Liver (tissue), 7 donors: ENCODE measurements at regions not wholly inside any gene's neighbourhood (a gene's known extent, or its start where the extent isn't known, plus 50 kb on each side); places are given as distances from the start of the nearest gene placed in this dataset.
A peak's percentile ranks its signal among the peaks of the same experiment; 100 is the strongest.

Experiments
- DNase-seq: peaks from one replicate; pipeline ENCODE4 v3.0.0-alpha.2; 2017; ENCODE audit warnings: low spot score
- H3K27ac ChIP-seq, 2 donors: one replicate each; pipeline ENCODE4 v1.7.0; 2013; ENCODE audit warnings: inconsistent platforms in 2 of 2, low read length in 2 of 2, control low read depth in 1 of 2, low read depth in 1 of 2, mild to moderate bottlenecking in 1 of 2
- H3K27me3 ChIP-seq, 4 donors: one replicate each; pipeline versions ENCODE4 v1.6.1 to v1.7.0; 2013; ENCODE audit warnings: low read length in 3 of 4, inconsistent platforms in 1 of 4, mild to moderate bottlenecking in 1 of 4, moderate library complexity in 1 of 4; ENCODE audit not compliant: control insufficient read depth in 4 of 4, insufficient read depth in 4 of 4
- H3K36me3 ChIP-seq, 4 donors: one replicate each; pipeline versions ENCODE4 v1.6.1 to v1.7.0; 2013; ENCODE audit warnings: low read length in 3 of 4, mild to moderate bottlenecking in 3 of 4, low read depth in 1 of 4, moderate library complexity in 1 of 4; ENCODE audit not compliant: control insufficient read depth in 4 of 4, insufficient read depth in 3 of 4
- H3K4me1 ChIP-seq, 4 donors: one replicate each; pipeline versions ENCODE4 v1.6.1 to v1.7.0; 2013; ENCODE audit warnings: low read length in 3 of 4, mild to moderate bottlenecking in 3 of 4, moderate library complexity in 1 of 4; ENCODE audit not compliant: control insufficient read depth in 4 of 4, insufficient read depth in 4 of 4
- H3K4me3 ChIP-seq, 3 donors: one replicate each; pipeline versions ENCODE4 v1.6.1 to v1.7.0; 2013; ENCODE audit warnings: low read length in 3 of 3, control low read depth in 1 of 3, low read depth in 1 of 3, mild to moderate bottlenecking in 1 of 3
- H3K9ac ChIP-seq, 2 donors: one replicate each; pipeline ENCODE4 v1.7.0; 2013; ENCODE audit warnings: low read length in 2 of 2, mild to moderate bottlenecking in 2 of 2, moderate library complexity in 2 of 2, control low read depth in 1 of 2, low read depth in 1 of 2
- H3K9me3 ChIP-seq, 4 donors: one replicate each; pipeline versions ENCODE4 v1.6.1 to v1.7.0; 2013; ENCODE audit warnings: low read length in 3 of 4; ENCODE audit not compliant: control insufficient read depth in 4 of 4
- ATF3 ChIP-seq: IDR thresholded peaks from 2 replicates; pipeline ENCODE4 v1.6.1; 2016; ENCODE audit warnings: antibody characterized with exemption
- EGR1 ChIP-seq, 2 donors: IDR thresholded peaks; 2 replicates each; pipeline ENCODE4 v1.6.1; 2016 to 2018; ENCODE audit warnings: antibody characterized with exemption in 2 of 2, low read depth in 2 of 2
- FOXA1 ChIP-seq: IDR thresholded peaks from 2 replicates; pipeline ENCODE4 v1.6.1; 2016; ENCODE audit warnings: antibody characterized with exemption
- FOXA2 ChIP-seq: IDR thresholded peaks from 2 replicates; pipeline ENCODE4 v1.6.1; 2016; ENCODE audit warnings: antibody characterized with exemption
- GABPA ChIP-seq, 2 donors: IDR thresholded peaks in 1 of 2; conservative IDR thresholded peaks in 1 of 2; 2 replicates each; pipeline ENCODE4 v1.6.1; 2016; ENCODE audit warnings: antibody characterized with exemption in 2 of 2, mild to moderate bottlenecking in 1 of 2, moderate library complexity in 1 of 2
- HNF4A ChIP-seq, 2 donors: conservative IDR thresholded peaks; 2 replicates each; pipeline ENCODE4 v1.6.1; 2016; ENCODE audit warnings: antibody characterized with exemption in 2 of 2, mild to moderate bottlenecking in 2 of 2
- HNF4G ChIP-seq: IDR thresholded peaks from 2 replicates; pipeline ENCODE4 v1.6.1; 2016; ENCODE audit warnings: antibody characterized with exemption
- JUND ChIP-seq, 2 donors: IDR thresholded peaks; 2 replicates each; pipeline ENCODE4 v1.6.1; 2016; ENCODE audit warnings: antibody characterized with exemption in 2 of 2
- MAX ChIP-seq: IDR thresholded peaks from 2 replicates; pipeline ENCODE4 v1.6.1; 2016; ENCODE audit warnings: antibody characterized with exemption
- NR2F2 ChIP-seq: IDR thresholded peaks from 2 replicates; pipeline ENCODE4 v1.6.1; 2016; ENCODE audit warnings: antibody characterized with exemption
- RAD21 ChIP-seq, 2 donors: IDR thresholded peaks; 2 replicates each; pipeline ENCODE4 v1.6.1; 2016; ENCODE audit warnings: antibody characterized with exemption in 2 of 2, mild to moderate bottlenecking in 2 of 2
- RXRA ChIP-seq, 2 donors: IDR thresholded peaks; 2 replicates each; pipeline ENCODE4 v1.6.1; 2017 to 2018; ENCODE audit warnings: antibody characterized with exemption in 2 of 2, mild to moderate bottlenecking in 1 of 2
- SP1 ChIP-seq: IDR thresholded peaks from 2 replicates; pipeline ENCODE4 v1.6.1; 2018; ENCODE audit warnings: antibody characterized with exemption, mild to moderate bottlenecking
- TAF1 ChIP-seq: conservative IDR thresholded peaks from 2 replicates; pipeline ENCODE4 v1.6.1; 2016; ENCODE audit warnings: antibody characterized with exemption, mild to moderate bottlenecking
- YY1 ChIP-seq: IDR thresholded peaks from 2 replicates; pipeline ENCODE4 v1.6.1; 2016; ENCODE audit warnings: antibody characterized with exemption, mild to moderate bottlenecking
- WGBS: extraction: QIAGEN DNeasy Blood & Tissue Kit; methylation state at CpG from one replicate; pipeline ENCODE4 v1.1.7; 2013; 5-methylcytosine and 5-hydroxymethylcytosine counted together
- TF ChIP-seq, protein P1 (sequence below): IDR thresholded peaks from 2 replicates; pipeline ENCODE4 v1.6.1; 2016; ENCODE audit warnings: antibody characterized with exemption, mild to moderate bottlenecking
- TF ChIP-seq, protein P2 (sequence below): IDR thresholded peaks from 2 replicates; pipeline ENCODE4 v1.6.1; 2016; ENCODE audit warnings: antibody characterized with exemption
- donor health status: healthy.
- donor health status: healthy.
- donor health status: healthy.
- donor health status: healthy.

DNA sequence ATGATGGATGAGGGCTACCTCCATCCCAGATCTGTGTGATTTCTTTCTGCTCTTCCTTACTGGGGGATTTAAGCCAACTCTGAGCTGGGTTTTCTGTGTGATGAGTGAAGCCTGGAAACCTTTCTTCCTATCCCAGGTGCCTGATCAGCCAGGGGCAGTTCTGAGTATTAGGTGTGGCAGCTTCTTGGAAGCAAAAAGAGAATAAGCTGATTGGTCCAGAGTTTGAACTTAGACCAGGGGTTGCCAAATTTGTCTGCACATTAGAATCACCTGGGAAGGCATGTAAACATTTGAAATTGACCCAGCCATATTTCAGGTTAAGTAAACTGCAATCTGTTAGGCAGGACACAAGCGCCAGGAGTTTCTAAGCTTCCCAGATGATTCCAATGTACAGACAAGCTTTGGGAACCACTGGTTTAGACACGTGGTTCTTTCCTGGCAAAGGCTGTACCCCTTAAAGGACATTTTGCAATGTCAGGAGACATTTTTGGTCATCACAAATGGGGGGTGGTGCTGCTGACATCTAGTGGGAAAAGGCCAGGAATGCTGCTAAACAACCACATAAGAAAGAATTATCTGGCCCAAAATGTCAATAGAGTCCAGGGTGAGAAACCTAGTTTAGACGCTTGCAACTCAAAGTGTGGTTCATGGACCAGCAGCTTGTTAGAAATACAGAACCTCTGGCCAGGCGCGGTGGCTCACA, 160.5 kb upstream of the GHITM start (continued):
- TF ChIP-seq, protein P1, sequence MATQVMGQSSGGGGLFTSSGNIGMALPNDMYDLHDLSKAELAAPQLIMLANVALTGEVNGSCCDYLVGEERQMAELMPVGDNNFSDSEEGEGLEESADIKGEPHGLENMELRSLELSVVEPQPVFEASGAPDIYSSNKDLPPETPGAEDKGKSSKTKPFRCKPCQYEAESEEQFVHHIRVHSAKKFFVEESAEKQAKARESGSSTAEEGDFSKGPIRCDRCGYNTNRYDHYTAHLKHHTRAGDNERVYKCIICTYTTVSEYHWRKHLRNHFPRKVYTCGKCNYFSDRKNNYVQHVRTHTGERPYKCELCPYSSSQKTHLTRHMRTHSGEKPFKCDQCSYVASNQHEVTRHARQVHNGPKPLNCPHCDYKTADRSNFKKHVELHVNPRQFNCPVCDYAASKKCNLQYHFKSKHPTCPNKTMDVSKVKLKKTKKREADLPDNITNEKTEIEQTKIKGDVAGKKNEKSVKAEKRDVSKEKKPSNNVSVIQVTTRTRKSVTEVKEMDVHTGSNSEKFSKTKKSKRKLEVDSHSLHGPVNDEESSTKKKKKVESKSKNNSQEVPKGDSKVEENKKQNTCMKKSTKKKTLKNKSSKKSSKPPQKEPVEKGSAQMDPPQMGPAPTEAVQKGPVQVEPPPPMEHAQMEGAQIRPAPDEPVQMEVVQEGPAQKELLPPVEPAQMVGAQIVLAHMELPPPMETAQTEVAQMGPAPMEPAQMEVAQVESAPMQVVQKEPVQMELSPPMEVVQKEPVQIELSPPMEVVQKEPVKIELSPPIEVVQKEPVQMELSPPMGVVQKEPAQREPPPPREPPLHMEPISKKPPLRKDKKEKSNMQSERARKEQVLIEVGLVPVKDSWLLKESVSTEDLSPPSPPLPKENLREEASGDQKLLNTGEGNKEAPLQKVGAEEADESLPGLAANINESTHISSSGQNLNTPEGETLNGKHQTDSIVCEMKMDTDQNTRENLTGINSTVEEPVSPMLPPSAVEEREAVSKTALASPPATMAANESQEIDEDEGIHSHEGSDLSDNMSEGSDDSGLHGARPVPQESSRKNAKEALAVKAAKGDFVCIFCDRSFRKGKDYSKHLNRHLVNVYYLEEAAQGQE: no peak
- no peak for TF ChIP-seq NR2F2
- TF ChIP-seq MAX: peak; percentile 43
- TF ChIP-seq SP1: peak; percentile 64
- peak; percentile 68 for TF ChIP-seq FOXA2
- TF ChIP-seq RAD21 (IDR thresholded peaks at IDR 0.05): peak; percentile 41 to 66
- TF ChIP-seq TAF1: no peak
- TF ChIP-seq HNF4G: no peak
- peak; percentile 62 to 76 for TF ChIP-seq RXRA (IDR thresholded peaks at IDR 0.05)
- no peak for TF ChIP-seq GABPA (IDR thresholded peaks at IDR 0.05 in 1 of 2, conservative IDR thresholded peaks at IDR 0.05 in 1 of 2)

DNA sequence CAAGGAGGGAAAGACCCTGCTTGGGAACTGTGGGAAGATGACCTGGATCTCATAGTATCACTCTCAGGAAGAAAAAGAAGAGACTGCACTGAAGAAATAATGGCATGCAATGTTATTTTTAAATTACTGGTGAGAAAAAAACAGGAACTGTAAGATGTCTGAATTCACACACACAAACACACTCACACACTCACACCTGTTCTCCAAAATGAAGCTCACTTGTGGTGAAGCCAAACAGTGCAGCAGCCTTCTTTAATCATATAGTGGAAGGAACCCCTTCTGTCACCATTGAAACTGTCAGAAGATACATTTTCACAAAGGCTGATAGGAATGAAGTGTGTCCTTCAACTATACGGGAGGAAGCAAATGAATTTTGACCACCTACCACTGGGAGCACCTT, 156.5 kb upstream of the GHITM start:
- 77% methylated on average over 1 of the region's 1 CpG for WGBS
- DNase-seq: no peak
- Histone ChIP-seq H3K4me3 (no peak overlapping the region), H3K27me3 (no peaks in the 10 kb centered on the region), H3K36me3 (no peaks in the 10 kb centered on the region), H3K4me1 (peaks cover 0 to 11% (median 4%) of the 10 kb centered on the region in 4 donors), H3K9ac (no peak overlapping the region), H3K9me3 (no peaks in the 10 kb centered on the region), H3K27ac (no peak overlapping the region)
- no peak for TF ChIP-seq FOXA2

GRCh38 chr10:83983578-83984255, 155.6 kb upstream of the GHITM start:
- H3K27me3 ChIP-seq: no peaks in the 10 kb centered on the region
- H3K36me3 ChIP-seq: no peaks in the 10 kb centered on the region
- H3K9me3 ChIP-seq: no peaks in the 10 kb centered on the region
- 66% methylated on average over 4 of the region's 4 CpGs for WGBS
- DNase-seq: no peak
- no peak overlapping the region for H3K27ac ChIP-seq
- peaks cover 0 to 7% (median 3%) of the 10 kb centered on the region in 4 donors for H3K4me1 ChIP-seq
- TF ChIP-seq FOXA1: no peak
- TF ChIP-seq HNF4G: no peak
- TF ChIP-seq, protein P1: no peak
- TF ChIP-seq FOXA2: no peak
- no peak for TF ChIP-seq ATF3
- TF ChIP-seq JUND (IDR thresholded peaks at IDR 0.05): no peak
- TF ChIP-seq NR2F2: no peak
- no peak for TF ChIP-seq TAF1
- TF ChIP-seq, protein P2, sequence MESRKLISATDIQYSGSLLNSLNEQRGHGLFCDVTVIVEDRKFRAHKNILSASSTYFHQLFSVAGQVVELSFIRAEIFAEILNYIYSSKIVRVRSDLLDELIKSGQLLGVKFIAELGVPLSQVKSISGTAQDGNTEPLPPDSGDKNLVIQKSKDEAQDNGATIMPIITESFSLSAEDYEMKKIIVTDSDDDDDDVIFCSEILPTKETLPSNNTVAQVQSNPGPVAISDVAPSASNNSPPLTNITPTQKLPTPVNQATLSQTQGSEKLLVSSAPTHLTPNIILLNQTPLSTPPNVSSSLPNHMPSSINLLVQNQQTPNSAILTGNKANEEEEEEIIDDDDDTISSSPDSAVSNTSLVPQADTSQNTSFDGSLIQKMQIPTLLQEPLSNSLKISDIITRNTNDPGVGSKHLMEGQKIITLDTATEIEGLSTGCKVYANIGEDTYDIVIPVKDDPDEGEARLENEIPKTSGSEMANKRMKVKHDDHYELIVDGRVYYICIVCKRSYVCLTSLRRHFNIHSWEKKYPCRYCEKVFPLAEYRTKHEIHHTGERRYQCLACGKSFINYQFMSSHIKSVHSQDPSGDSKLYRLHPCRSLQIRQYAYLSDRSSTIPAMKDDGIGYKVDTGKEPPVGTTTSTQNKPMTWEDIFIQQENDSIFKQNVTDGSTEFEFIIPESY: no peak
- no peak for TF ChIP-seq RAD21 (IDR thresholded peaks at IDR 0.05)
- TF ChIP-seq EGR1 (IDR thresholded peaks at IDR 0.05; ENCODE audit: low read depth in 2 of 2): no peak
- no peak for TF ChIP-seq GABPA (IDR thresholded peaks at IDR 0.05 in 1 of 2, conservative IDR thresholded peaks at IDR 0.05 in 1 of 2)
- no peak for TF ChIP-seq YY1
- no peak for TF ChIP-seq SP1
- no peak for TF ChIP-seq HNF4A (conservative IDR thresholded peaks at IDR 0.05)
- no peak for TF ChIP-seq MAX
- no peak for TF ChIP-seq RXRA (IDR thresholded peaks at IDR 0.05)
- H3K9ac ChIP-seq: no peak overlapping the region
- H3K4me3 ChIP-seq: no peak overlapping the region
